Upper lobe of left lung (tissue), 6 donors: ENCODE measurements at regions not wholly inside any gene's neighbourhood (a gene's known extent, or its start where the extent isn't known, plus 50 kb on each side); places are given as distances from the start of the nearest gene placed in this dataset.

Experiments
- ATAC-seq, 2 donors: fragments of 200-7000 bp; cut with Tn5 transposase; one replicate each; pipeline ENCODE4 v1.9.1; 2022; ENCODE audit warnings: mild to moderate bottlenecking in 2 of 2, moderate library complexity in 2 of 2; ENCODE audit not compliant: low FRiP score in 2 of 2
- DNase-seq, 2 donors: peaks; one replicate each; pipeline ENCODE4 v3.0.0-alpha.2; 2019 to 2020
- H3K27ac ChIP-seq, 4 donors: fragments of 200-600 bp; sonication (generic); one replicate each; pipeline ENCODE4 v1.5.1; 2016 to 2019
- H3K27me3 ChIP-seq, 4 donors: fragments of 200-600 bp; sonication (generic); one replicate each; pipeline ENCODE4 v1.5.1; 2017 to 2019
- H3K36me3 ChIP-seq, 4 donors: fragments of 200-600 bp; sonication (generic); one replicate each; pipeline ENCODE4 v1.5.1; 2016 to 2019
- H3K4me1 ChIP-seq, 4 donors: fragments of 200-600 bp; sonication (generic); one replicate each; pipeline ENCODE4 v1.5.1; 2018 to 2019
- H3K4me3 ChIP-seq, 4 donors: fragments of 200-600 bp; sonication (generic); one replicate each; pipeline ENCODE4 v1.5.1; 2017 to 2019; ENCODE audit warnings: mild to moderate bottlenecking in 2 of 4, moderate library complexity in 1 of 4
- H3K9me3 ChIP-seq, 4 donors: fragments of 200-600 bp; sonication (generic); one replicate each; pipeline ENCODE4 v1.5.1; 2018 to 2019
- EP300 ChIP-seq, 4 donors: sonication (generic); formaldehyde crosslinking; IDR thresholded peaks; one replicate each; pipeline ENCODE4 v1.5.1; 2017; ENCODE audit warnings: antibody characterized with exemption in 4 of 4, control low read depth in 2 of 4
- POLR2A ChIP-seq, 4 donors: fragments of 450-650 bp; IDR thresholded peaks; one replicate each; pipeline ENCODE4 v1.5.1; 2016 to 2017; ENCODE audit warnings: antibody characterized with exemption in 4 of 4, mild to moderate bottlenecking in 2 of 4
- POLR2AphosphoS5 ChIP-seq, 2 donors: sonication (generic); formaldehyde crosslinking; IDR thresholded peaks; one replicate each; pipeline ENCODE4 v1.5.1; 2017; ENCODE audit warnings: antibody characterized with exemption in 2 of 2
- WGBS, 2 donors: methylation state at CpG; one replicate each; pipeline ENCODE4 v1.1.5; 2017 to 2018; 5-methylcytosine and 5-hydroxymethylcytosine counted together
- TF ChIP-seq, protein P1 (sequence below), 6 experiments: fragments of 450-650 bp in 4 of 6; fragments of 200-600 bp in 2 of 6; sonication (generic) in 2 of 6; IDR thresholded peaks; one replicate each; pipeline ENCODE4 v1.5.1; 2016 to 2019; ENCODE audit warnings: antibody characterized with exemption in 6 of 6
- donor health status: DM: no; HTN: no; CAD: no; lungs with moderate emphysema.
- donor health status: DM: no; HTN: yes; CAD: no; lungs with severe emphysema.

DNA sequence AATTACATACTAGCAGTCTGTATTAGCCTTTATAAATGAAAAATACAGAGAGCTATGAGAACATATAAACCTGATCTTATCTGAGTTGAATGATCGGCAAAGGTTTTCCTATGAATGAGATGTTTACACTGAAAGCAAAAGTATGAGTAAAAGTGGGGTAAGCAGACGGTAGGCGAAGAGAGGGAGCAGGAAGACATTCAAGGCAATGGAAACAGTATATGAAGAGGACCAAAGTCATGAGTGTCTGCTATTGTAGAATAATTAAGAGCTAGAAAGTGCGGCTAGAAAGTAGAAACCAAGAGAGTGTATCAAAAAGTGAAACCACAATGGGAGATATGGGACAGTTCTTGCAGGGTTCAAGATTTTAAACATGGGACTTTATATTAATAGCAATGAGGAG is 67.0 kb upstream of the TMLHE start:
- H3K27me3 ChIP-seq = no peaks in the 10 kb centered on the region
- no peaks in the 10 kb centered on the region for H3K4me1 ChIP-seq
- no peaks in the 10 kb centered on the region for H3K9me3 ChIP-seq
- no peak for DNase-seq
- H3K4me3 ChIP-seq = no peak overlapping the region
- WGBS, 2 donors = 78 to 86% methylated on average over 4 of the region's 4 CpGs
- TF ChIP-seq, protein P1, sequence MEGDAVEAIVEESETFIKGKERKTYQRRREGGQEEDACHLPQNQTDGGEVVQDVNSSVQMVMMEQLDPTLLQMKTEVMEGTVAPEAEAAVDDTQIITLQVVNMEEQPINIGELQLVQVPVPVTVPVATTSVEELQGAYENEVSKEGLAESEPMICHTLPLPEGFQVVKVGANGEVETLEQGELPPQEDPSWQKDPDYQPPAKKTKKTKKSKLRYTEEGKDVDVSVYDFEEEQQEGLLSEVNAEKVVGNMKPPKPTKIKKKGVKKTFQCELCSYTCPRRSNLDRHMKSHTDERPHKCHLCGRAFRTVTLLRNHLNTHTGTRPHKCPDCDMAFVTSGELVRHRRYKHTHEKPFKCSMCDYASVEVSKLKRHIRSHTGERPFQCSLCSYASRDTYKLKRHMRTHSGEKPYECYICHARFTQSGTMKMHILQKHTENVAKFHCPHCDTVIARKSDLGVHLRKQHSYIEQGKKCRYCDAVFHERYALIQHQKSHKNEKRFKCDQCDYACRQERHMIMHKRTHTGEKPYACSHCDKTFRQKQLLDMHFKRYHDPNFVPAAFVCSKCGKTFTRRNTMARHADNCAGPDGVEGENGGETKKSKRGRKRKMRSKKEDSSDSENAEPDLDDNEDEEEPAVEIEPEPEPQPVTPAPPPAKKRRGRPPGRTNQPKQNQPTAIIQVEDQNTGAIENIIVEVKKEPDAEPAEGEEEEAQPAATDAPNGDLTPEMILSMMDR (IDR thresholded peaks at IDR 0.05) = no peak
- TF ChIP-seq EP300 (IDR thresholded peaks at IDR 0.05) = no peak
- no peak for TF ChIP-seq POLR2AphosphoS5 (IDR thresholded peaks at IDR 0.05)
- no peak for TF ChIP-seq POLR2A (IDR thresholded peaks at IDR 0.05)
- no peak overlapping the region for H3K27ac ChIP-seq
- no peaks in the 10 kb centered on the region for H3K36me3 ChIP-seq
- no peak for ATAC-seq

DNA sequence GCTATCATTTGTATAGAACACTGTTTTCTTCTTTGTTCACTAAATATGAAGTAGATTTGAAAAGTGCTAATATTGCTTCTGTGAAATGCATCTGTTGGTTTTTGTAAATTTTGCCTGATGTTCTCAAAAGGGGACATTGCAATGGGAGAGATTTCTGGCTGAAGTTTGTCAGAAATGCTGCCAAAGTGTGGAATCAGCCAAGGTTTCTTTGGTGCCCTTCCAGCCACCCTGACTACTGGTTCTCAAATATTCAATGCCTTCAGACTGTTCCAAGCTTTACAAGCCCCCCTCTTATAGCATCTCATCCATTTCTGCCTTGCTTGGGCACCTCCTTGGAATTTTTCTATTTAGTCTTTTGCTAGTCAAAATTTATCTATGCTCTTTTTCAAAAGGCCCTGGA is 60.6 kb upstream of the TMLHE start:
- no peak overlapping the region for H3K4me3 ChIP-seq
- no peak overlapping the region for H3K27ac ChIP-seq
- no peaks in the 10 kb centered on the region for H3K9me3 ChIP-seq
- TF ChIP-seq, protein P1 (IDR thresholded peaks at IDR 0.05) = no peak
- TF ChIP-seq EP300 (IDR thresholded peaks at IDR 0.05) (no peak), POLR2AphosphoS5 (IDR thresholded peaks at IDR 0.05) (no peak), POLR2A (IDR thresholded peaks at IDR 0.05) (no peak)
- no peaks in the 10 kb centered on the region for H3K27me3 ChIP-seq
- DNase-seq (no peak), ATAC-seq (no peak)
- no peaks in the 10 kb centered on the region for H3K36me3 ChIP-seq
- H3K4me1 ChIP-seq = no peaks in the 10 kb centered on the region

DNA sequence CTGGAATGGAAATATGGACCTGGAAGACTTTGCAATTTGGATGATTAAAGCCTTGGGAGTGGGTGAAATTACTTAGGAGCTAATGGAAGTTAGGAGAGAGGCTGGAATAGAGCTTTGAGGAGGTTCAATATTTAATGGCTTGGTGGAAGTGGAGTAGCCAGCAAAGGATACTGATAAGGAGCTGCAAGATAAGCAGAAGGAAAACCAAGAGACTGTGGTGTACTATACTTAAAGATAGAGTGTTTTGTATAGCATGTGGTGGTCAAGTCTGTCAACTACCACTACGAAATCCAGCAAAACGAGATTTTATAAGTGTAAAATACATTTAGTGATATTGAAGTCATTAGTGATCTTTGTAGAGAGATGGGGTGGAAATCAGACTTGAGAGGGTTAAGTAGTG is 54.0 kb upstream of the TMLHE start:
- no peak overlapping the region for H3K4me3 ChIP-seq
- no peak overlapping the region for H3K27ac ChIP-seq
- DNase-seq (no peak), ATAC-seq (no peak)
- no peak for TF ChIP-seq POLR2AphosphoS5 (IDR thresholded peaks at IDR 0.05)
- TF ChIP-seq, protein P1 (IDR thresholded peaks at IDR 0.05) = no peak
- TF ChIP-seq POLR2A (IDR thresholded peaks at IDR 0.05) = no peak
- no peak for TF ChIP-seq EP300 (IDR thresholded peaks at IDR 0.05)
- no peaks in the 10 kb centered on the region for H3K36me3 ChIP-seq
- WGBS, 2 donors = 58 to 79% methylated on average over 2 of the region's 2 CpGs
- H3K4me1 ChIP-seq = no peaks in the 10 kb centered on the region
- peaks cover 0 to 3% (median 0%) of the 10 kb centered on the region in 4 donors for H3K9me3 ChIP-seq
- no peaks in the 10 kb centered on the region for H3K27me3 ChIP-seq
